Liver (tissue), 7 donors: ENCODE measurements at regions not wholly inside any gene's neighbourhood (a gene's known extent, or its start where the extent isn't known, plus 50 kb on each side); places are given as distances from the start of the nearest gene placed in this dataset.

Experiments
- DNase-seq: peaks from one replicate; pipeline ENCODE4 v3.0.0-alpha.2; 2017; ENCODE audit warnings: low spot score
- H3K27ac ChIP-seq, 2 donors: one replicate each; pipeline ENCODE4 v1.7.0; 2013; ENCODE audit warnings: inconsistent platforms in 2 of 2, low read length in 2 of 2, control low read depth in 1 of 2, low read depth in 1 of 2, mild to moderate bottlenecking in 1 of 2
- H3K27me3 ChIP-seq, 4 donors: one replicate each; pipeline versions ENCODE4 v1.6.1 to v1.7.0; 2013; ENCODE audit warnings: low read length in 3 of 4, inconsistent platforms in 1 of 4, mild to moderate bottlenecking in 1 of 4, moderate library complexity in 1 of 4; ENCODE audit not compliant: control insufficient read depth in 4 of 4, insufficient read depth in 4 of 4
- H3K36me3 ChIP-seq, 4 donors: one replicate each; pipeline versions ENCODE4 v1.6.1 to v1.7.0; 2013; ENCODE audit warnings: low read length in 3 of 4, mild to moderate bottlenecking in 3 of 4, low read depth in 1 of 4, moderate library complexity in 1 of 4; ENCODE audit not compliant: control insufficient read depth in 4 of 4, insufficient read depth in 3 of 4
- H3K4me1 ChIP-seq, 4 donors: one replicate each; pipeline versions ENCODE4 v1.6.1 to v1.7.0; 2013; ENCODE audit warnings: low read length in 3 of 4, mild to moderate bottlenecking in 3 of 4, moderate library complexity in 1 of 4; ENCODE audit not compliant: control insufficient read depth in 4 of 4, insufficient read depth in 4 of 4
- H3K4me3 ChIP-seq, 3 donors: one replicate each; pipeline versions ENCODE4 v1.6.1 to v1.7.0; 2013; ENCODE audit warnings: low read length in 3 of 3, control low read depth in 1 of 3, low read depth in 1 of 3, mild to moderate bottlenecking in 1 of 3
- H3K9ac ChIP-seq, 2 donors: one replicate each; pipeline ENCODE4 v1.7.0; 2013; ENCODE audit warnings: low read length in 2 of 2, mild to moderate bottlenecking in 2 of 2, moderate library complexity in 2 of 2, control low read depth in 1 of 2, low read depth in 1 of 2
- H3K9me3 ChIP-seq, 4 donors: one replicate each; pipeline versions ENCODE4 v1.6.1 to v1.7.0; 2013; ENCODE audit warnings: low read length in 3 of 4; ENCODE audit not compliant: control insufficient read depth in 4 of 4
- EGR1 ChIP-seq, 2 donors: IDR thresholded peaks; 2 replicates each; pipeline ENCODE4 v1.6.1; 2016 to 2018; ENCODE audit warnings: antibody characterized with exemption in 2 of 2, low read depth in 2 of 2
- FOXA1 ChIP-seq: IDR thresholded peaks from 2 replicates; pipeline ENCODE4 v1.6.1; 2016; ENCODE audit warnings: antibody characterized with exemption
- FOXA2 ChIP-seq: IDR thresholded peaks from 2 replicates; pipeline ENCODE4 v1.6.1; 2016; ENCODE audit warnings: antibody characterized with exemption
- GABPA ChIP-seq, 2 donors: IDR thresholded peaks in 1 of 2; conservative IDR thresholded peaks in 1 of 2; 2 replicates each; pipeline ENCODE4 v1.6.1; 2016; ENCODE audit warnings: antibody characterized with exemption in 2 of 2, mild to moderate bottlenecking in 1 of 2, moderate library complexity in 1 of 2
- HNF4A ChIP-seq, 2 donors: conservative IDR thresholded peaks; 2 replicates each; pipeline ENCODE4 v1.6.1; 2016; ENCODE audit warnings: antibody characterized with exemption in 2 of 2, mild to moderate bottlenecking in 2 of 2
- HNF4G ChIP-seq: IDR thresholded peaks from 2 replicates; pipeline ENCODE4 v1.6.1; 2016; ENCODE audit warnings: antibody characterized with exemption
- JUND ChIP-seq, 2 donors: IDR thresholded peaks; 2 replicates each; pipeline ENCODE4 v1.6.1; 2016; ENCODE audit warnings: antibody characterized with exemption in 2 of 2
- MAX ChIP-seq: IDR thresholded peaks from 2 replicates; pipeline ENCODE4 v1.6.1; 2016; ENCODE audit warnings: antibody characterized with exemption
- NR2F2 ChIP-seq: IDR thresholded peaks from 2 replicates; pipeline ENCODE4 v1.6.1; 2016; ENCODE audit warnings: antibody characterized with exemption
- RXRA ChIP-seq, 2 donors: IDR thresholded peaks; 2 replicates each; pipeline ENCODE4 v1.6.1; 2017 to 2018; ENCODE audit warnings: antibody characterized with exemption in 2 of 2, mild to moderate bottlenecking in 1 of 2
- SP1 ChIP-seq: IDR thresholded peaks from 2 replicates; pipeline ENCODE4 v1.6.1; 2018; ENCODE audit warnings: antibody characterized with exemption, mild to moderate bottlenecking
- WGBS: extraction: QIAGEN DNeasy Blood & Tissue Kit; methylation state at CpG from one replicate; pipeline ENCODE4 v1.1.7; 2013; 5-methylcytosine and 5-hydroxymethylcytosine counted together
- TF ChIP-seq, protein P1 (sequence below): IDR thresholded peaks from 2 replicates; pipeline ENCODE4 v1.6.1; 2016; ENCODE audit warnings: antibody characterized with exemption
- TF ChIP-seq, protein P2 (sequence below): IDR thresholded peaks from 2 replicates; pipeline ENCODE4 v1.6.1; 2016; ENCODE audit warnings: antibody characterized with exemption
- donor health status: healthy.
- donor health status: healthy.
- donor health status: healthy.
- donor health status: healthy.

DNA sequence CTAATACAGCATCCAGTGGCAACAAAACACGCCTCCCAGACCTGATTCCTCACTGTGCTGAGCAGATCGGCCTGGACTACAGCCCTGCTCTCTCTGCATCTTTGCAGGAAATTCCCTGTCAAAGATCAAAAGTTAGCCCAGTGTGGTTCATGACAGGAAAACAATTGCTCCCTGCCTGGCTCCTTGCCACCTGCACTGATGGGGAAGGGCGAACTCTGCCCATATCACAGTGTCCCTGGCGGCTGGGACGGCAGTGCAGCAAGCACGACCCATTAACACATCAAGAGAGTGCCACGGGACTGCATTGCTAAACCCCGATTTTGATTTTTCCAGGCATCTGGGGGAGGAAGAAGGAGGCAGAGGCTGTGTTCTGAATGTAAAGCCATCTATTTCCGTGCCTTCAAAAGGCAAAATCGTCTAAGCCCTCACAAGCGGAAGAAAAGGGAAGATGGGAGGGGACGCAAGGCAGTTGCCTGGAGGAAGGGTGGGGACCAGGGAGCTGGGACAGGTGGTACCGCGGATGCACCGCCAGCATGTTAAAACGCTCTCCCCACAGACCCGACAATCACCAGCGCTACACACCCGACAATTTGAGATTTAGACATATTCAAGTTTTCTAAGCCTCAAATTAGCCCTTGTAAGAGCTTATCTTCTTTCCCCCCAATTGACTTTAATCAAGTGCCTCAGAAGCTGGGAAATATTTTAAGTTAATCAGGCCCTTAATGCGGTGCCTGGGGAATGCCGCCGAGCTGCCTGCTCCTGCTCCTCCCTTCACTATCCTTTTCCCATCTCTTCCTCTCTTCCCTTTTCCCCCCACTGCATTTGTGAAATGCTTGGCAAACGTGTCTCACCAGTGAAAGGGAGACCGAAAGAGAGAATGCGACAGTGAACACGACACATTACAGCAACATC lies 238.8 kb upstream of the CDH5 start:
- no peak overlapping the region for H3K4me3 ChIP-seq
- H3K27ac ChIP-seq = no peak overlapping the region
- WGBS = 27% methylated on average over 26 of the region's 26 CpGs
- no peaks in the 10 kb centered on the region for H3K36me3 ChIP-seq
- TF ChIP-seq HNF4G = no peak
- TF ChIP-seq FOXA1 = no peak
- no peak for TF ChIP-seq EGR1 (IDR thresholded peaks at IDR 0.05; ENCODE audit: low read depth in 2 of 2)
- TF ChIP-seq NR2F2 = no peak
- TF ChIP-seq, protein P1, sequence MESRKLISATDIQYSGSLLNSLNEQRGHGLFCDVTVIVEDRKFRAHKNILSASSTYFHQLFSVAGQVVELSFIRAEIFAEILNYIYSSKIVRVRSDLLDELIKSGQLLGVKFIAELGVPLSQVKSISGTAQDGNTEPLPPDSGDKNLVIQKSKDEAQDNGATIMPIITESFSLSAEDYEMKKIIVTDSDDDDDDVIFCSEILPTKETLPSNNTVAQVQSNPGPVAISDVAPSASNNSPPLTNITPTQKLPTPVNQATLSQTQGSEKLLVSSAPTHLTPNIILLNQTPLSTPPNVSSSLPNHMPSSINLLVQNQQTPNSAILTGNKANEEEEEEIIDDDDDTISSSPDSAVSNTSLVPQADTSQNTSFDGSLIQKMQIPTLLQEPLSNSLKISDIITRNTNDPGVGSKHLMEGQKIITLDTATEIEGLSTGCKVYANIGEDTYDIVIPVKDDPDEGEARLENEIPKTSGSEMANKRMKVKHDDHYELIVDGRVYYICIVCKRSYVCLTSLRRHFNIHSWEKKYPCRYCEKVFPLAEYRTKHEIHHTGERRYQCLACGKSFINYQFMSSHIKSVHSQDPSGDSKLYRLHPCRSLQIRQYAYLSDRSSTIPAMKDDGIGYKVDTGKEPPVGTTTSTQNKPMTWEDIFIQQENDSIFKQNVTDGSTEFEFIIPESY = no peak
- H3K9me3 ChIP-seq = no peaks in the 10 kb centered on the region
- no peaks in the 10 kb centered on the region for H3K4me1 ChIP-seq
- no peak overlapping the region for H3K9ac ChIP-seq
- DNase-seq = no peak
- peaks cover 0 to 2% (median under 1%) of the 10 kb centered on the region in 4 donors for H3K27me3 ChIP-seq

GRCh38 chr16:66121466-66121865 lies 245.0 kb upstream of the CDH5 start:
- Histone ChIP-seq H3K4me3 (no peak overlapping the region), H3K9me3 (no peaks in the 10 kb centered on the region), H3K27me3 (no peaks in the 10 kb centered on the region), H3K4me1 (no peaks in the 10 kb centered on the region), H3K36me3 (no peaks in the 10 kb centered on the region), H3K27ac (no peak overlapping the region), H3K9ac (no peak overlapping the region)
- WGBS = 81% methylated on average over 7 of the region's 7 CpGs
- TF ChIP-seq GABPA (IDR thresholded peaks at IDR 0.05 in 1 of 2, conservative IDR thresholded peaks at IDR 0.05 in 1 of 2) (no peak), JUND (IDR thresholded peaks at IDR 0.05) (no peak), HNF4A (conservative IDR thresholded peaks at IDR 0.05) (no peak), EGR1 (IDR thresholded peaks at IDR 0.05; ENCODE audit: low read depth in 2 of 2) (no peak), MAX (no peak), NR2F2 (no peak), SP1 (no peak)
- no peak for DNase-seq

GRCh38 chr16:66120656-66121055 lies 245.8 kb upstream of the CDH5 start:
- H3K27me3 ChIP-seq = peaks cover 0 to 3% (median 0%) of the 10 kb centered on the region in 4 donors
- no peaks in the 10 kb centered on the region for H3K4me1 ChIP-seq
- TF ChIP-seq MAX = no peak
- TF ChIP-seq EGR1 (IDR thresholded peaks at IDR 0.05; ENCODE audit: low read depth in 2 of 2) = no peak
- TF ChIP-seq, protein P1 = no peak
- TF ChIP-seq, protein P2, sequence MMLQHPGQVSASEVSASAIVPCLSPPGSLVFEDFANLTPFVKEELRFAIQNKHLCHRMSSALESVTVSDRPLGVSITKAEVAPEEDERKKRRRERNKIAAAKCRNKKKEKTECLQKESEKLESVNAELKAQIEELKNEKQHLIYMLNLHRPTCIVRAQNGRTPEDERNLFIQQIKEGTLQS = no peak
- TF ChIP-seq RXRA (IDR thresholded peaks at IDR 0.05) = no peak
- TF ChIP-seq FOXA2 = no peak
- no peak for TF ChIP-seq HNF4G
- no peak overlapping the region for H3K27ac ChIP-seq
- H3K4me3 ChIP-seq = no peak overlapping the region
- H3K9me3 ChIP-seq = no peaks in the 10 kb centered on the region
- 70% methylated on average over 3 of the region's 3 CpGs for WGBS
- DNase-seq = no peak
- H3K9ac ChIP-seq = no peak overlapping the region
- no peaks in the 10 kb centered on the region for H3K36me3 ChIP-seq
